Smooth muscle cell of the brain vasculature (primary cell): ENCODE measurements at regions not wholly inside any gene's neighbourhood (a gene's known extent, or its start where the extent isn't known, plus 50 kb on each side); places are given as distances from the start of the nearest gene placed in this dataset.

Experiments
- DNase-seq: peaks from one replicate; pipeline ENCODE4 v3.0.0-alpha.2; 2012; ENCODE audit warnings: low read depth, low spot score

DNA sequence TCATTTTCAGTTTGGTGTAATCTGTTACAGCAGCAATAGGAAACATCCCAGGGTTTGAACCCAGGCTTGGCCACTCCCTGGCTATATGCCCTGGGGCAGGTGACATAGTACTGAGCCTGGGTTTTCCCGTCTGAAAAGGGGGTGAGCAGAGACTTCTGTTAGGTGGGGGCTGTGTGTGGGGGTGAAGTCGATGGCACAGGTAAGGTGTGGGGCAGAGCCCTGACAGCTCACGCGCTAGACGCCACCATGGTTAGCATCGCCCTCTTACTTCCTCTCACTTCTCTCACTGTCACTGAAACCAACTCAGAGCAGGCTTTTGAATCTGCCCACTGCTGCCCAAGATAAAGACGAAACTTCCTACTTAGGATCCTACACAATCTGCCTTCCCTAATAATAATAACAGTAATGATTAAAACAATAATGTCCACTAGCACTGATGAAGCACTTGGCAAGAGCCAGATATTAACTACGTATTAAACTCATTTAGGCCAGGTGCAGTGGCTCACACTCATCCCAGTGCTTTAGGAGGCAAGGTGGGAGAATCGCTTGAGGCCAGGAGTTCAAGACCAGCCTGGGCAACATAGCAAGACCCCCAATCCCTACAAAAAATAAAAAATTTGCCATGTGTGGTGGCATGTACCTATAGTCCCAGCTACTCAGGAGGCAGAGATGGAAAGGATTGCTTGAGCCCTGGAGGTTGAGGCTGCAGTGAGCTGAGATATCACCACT, 117.9 kb upstream of the PTPN1 start:
- no peak for DNase-seq

DNA sequence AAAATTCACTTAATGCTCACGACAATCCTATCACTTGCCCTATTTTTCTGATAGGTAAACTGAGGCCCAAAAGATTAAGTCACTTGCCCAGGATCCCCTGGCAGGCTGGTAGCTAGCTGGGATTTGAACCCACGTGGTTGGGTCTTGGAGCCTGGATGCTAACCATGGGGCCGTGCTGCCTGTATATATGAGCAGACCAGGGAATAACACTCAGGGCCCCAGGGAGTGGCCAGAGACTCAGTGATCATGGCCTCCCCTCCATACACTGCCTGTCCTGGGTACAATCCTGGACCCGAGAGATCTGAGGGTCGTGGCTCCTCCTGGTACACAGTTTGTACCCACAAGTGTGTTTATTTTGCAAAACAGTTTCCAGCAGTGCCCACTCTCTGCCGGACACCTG, 116.9 kb upstream of the PTPN1 start:
- no peak for DNase-seq

DNA sequence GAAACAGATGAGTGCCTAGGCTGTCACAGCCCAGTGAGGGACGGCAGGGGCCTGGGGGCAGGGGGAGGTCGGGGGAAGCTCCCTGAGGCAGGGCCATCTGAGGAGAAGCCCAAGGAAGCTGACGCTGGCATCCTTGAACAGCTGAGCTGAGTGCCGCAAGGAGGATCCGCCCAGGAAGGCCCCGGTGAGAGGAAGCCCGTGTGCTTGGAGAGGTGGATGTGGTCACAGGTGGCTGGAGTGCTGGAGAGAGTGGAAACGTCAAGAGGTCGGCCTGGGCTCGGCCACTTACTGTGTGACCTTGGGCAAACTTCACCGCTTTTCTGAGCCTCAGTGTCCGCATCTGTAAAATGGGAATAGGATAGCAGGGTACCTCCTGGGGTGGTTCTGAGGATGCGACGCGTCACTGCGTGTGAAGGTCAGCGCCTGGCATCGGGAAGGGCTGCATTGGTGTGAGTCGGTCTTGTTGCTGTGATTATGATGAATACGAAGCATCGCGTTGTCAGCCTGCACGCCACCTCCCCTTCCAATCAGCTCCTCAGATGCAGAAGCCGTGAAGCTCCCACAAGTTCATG, 116.1 kb upstream of the PTPN1 start:
- DNase-seq: no peak

DNA sequence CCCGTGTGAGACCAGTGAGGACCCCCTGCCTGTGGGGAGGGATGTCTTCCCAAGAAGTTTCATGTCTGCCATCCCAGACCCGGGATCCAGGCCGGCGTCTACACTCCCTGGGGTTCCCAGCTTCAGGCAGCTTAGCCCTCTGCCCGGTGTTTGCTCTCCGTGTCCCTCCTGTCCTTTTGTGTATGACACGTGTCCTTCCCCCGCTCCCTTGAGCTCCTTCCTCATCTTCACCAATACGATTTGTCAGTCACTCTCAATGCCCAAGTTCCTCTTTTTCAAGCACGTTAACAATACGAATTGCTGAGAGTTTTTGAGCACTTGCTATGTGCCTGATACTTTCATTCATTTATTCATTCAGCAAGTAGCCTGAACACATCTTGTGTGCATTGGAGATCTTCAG, 115.6 kb upstream of the PTPN1 start:
- no peak for DNase-seq

DNA sequence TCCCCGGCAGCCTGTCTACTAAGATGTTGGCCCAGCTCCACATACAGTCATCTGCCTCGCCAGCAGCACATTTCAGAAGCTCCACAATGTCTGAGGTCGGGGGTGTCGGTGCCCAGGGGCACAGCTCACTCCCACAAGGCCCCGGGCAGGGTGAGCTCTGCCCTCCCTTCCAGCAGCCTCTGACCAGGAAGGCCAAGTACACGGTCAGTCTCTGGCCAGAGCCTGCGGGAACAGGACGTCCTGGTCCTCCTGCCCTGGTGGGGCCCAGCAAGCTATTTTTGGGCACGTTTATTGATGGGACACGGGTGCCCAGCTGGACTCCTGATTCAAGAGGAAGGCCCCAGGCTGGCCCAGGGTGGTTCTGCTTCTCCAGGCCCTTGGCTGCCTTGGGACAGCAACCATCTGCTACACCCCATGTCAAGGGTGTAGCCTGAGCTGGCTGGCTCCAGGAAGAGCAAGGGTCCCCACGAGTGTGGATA, 114.9 kb upstream of the PTPN1 start:
- DNase-seq: no peak

DNA sequence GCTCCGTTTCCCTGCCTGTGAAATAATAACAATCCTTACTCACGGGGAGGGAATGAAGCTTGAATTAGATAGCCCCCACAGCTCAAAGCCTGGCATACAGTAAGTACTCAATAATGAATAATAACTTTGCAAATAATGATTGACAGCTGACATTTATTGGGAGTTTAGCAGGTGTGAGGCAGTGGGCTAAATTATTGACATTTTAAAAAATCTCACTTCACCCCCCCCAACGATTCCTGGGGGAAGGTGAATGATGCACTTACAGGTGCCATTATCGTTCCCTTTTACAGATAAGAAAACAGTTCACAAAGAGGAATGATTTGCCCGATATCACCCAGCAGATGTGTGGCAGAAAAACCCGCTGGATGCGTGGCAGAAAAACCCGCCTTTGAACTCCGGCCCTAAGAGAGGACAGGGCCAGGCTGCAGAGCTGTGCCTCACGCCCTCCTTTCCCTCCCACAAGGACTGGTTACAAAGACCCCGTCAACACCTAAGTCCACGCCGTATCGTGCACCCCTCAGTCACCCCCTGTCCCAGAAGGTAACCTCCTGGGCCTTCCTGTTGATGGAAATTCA, 114.2 kb upstream of the PTPN1 start:
- no peak for DNase-seq

DNA sequence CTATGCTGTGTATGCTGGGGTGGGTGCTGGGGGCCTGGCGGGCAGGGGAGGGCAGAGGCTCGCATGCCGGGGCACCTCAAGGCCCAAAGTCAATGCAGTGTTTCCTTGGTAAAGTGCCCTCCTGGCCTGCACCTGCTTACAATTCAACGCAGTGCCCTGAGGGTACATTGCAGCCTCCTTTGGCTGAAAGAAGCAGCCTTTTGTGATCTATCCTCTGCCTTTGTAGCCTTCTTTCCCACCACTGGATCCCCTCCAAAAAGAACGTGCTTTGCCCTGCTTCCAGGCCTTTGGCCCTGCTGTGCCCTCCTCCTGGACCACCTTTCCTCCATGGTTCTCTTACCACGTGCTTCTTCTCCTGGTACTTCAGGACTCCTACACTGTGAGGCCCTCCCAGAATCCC, 113.6 kb upstream of the PTPN1 start:
- DNase-seq: no peak

DNA sequence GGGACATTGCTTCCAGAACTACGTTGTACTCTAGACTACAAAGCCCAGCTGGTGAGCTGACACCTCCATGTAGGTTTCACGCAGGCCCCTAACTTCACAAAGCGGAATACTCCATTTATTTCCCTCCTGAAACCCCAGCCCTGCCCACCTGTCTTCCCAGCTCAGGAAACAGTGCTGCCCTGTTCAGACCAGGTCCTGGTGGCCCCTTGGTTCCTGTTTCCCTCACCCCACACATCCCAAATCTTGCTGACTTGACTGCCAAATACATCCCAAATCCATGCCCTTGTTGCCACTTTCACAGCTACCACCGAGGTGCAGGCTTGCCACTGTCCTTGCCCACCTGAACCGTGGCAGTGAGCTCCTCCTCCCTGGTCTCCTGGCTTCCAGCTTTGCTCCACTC, 113.1 kb upstream of the PTPN1 start:
- DNase-seq: no peak

DNA sequence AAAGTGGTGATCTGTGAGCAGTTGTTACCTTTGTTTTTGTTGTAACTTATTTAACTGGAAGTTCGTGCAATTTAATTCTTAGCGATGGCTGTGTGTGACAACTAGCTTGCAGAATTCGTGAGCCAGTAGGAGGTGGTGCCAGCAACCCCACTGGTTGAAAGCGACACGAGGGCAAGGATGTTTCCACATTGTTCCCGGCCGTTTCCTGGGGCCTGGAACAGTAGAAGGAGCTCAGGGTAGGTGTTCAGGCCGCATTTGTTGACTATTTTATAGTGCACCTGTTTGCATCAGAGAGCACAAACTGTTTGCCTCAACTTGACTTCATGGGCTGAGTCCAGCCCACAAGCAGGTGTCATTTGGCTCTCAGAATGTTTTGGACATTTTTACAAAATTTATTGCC, 112.1 kb upstream of the PTPN1 start:
- DNase-seq: no peak

DNA sequence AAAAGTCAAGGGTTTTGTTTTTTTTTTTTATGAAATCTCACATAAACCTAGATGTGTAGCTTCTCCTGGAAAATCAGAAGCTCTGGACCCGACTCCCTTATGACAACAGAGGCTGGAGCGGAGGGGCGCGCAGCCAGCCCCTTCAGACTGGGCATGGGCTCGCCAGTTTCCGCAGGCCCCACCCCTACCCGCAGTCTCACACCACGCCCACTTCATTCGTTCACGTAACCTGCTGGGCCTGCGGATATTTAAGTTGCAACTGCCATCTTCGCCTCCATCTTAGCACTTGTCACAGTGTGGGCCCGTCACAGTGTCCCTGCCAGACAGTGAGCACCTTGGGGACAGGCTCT, 111.7 kb upstream of the PTPN1 start:
- DNase-seq: no peak

DNA sequence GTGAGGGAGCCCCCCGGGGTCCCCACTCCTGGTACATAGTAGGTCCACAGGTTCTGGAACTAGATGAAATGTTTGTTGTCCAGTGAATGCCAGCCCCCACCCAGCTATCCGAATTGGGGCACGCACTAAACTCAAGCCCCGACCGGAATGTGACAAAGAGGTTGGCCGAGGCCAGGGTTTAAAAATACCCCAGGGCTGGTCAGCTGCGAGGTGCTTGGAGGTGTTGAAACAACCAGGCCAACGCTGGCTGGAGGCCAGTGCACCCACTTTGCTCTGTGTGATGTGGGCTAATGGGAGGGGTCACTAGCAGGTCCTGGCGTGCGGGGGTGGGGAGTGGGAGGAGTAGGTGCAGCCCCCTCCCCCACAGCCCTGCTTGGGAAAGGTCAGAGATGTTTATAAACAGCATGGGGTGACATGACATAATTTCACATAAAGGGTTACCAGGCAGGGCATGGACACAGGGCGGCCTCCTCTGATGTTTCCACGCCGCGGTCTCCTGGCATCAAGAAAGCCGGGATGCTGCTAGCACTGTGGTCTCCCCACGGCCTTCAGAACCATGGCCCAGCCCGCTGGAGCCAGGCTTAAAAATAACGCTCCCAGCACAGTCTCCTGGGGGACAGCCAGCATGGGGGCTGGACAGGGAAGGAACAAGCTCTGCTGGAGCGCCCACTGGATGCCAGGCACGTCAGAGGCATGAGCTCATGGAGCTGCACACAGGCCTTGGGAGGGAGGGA, 111.2 kb upstream of the PTPN1 start:
- no peak for DNase-seq

DNA sequence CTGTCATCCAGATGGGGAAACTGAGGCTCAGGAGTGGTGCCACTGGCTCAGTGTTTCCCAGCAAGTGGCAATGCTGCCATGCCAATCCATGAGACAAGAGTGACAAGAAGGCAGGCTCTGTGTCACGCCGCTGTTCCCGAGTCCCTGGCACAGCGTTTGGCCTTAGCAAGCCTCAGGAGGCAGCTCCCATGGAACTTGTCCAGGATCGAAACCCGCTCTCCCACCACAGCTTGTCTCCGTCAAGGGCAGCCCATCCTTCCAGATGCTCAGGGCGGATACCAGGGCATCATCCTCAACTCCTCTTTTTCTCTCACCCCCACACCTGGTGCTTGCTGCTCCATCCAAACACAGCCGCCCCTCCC, 110.6 kb upstream of the PTPN1 start:
- DNase-seq: no peak

DNA sequence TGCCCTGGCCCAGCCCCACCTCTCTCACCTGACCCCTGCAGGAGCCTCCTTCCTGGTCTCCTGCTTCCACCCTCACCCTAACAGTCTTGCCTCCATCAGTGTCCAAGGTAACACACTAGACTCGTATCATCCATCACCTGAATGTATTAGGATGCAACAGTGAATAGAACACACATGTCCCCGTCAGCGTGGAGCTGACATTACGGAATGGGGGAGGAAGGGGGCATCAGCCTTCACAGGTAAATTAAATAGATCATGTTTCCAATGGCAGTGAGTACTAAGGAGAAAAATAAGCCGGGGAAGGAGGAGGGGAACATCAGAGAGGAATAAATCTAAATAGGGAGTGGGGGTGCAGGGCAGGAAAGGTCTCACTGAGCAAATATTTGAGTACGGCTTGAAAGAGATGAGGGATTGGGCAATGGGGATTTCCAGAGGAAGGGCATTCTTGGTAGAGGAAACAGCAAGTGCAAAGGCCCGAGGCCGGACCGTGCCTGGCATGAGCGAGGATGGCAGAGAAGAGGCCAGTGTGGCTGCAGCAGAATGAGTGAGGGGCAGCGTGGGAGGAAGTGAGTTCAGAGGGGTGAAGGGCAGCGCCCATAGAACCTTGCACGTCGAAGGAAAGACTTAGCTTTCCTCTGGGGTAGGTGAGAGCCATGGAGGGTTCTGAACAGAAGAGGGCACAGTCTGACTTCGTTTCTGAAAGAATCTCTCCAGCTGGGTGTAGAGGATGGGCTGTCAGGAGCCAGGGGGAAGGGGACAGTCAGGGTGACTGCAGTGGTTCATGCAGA, 110.1 kb upstream of the PTPN1 start:
- DNase-seq: no peak

DNA sequence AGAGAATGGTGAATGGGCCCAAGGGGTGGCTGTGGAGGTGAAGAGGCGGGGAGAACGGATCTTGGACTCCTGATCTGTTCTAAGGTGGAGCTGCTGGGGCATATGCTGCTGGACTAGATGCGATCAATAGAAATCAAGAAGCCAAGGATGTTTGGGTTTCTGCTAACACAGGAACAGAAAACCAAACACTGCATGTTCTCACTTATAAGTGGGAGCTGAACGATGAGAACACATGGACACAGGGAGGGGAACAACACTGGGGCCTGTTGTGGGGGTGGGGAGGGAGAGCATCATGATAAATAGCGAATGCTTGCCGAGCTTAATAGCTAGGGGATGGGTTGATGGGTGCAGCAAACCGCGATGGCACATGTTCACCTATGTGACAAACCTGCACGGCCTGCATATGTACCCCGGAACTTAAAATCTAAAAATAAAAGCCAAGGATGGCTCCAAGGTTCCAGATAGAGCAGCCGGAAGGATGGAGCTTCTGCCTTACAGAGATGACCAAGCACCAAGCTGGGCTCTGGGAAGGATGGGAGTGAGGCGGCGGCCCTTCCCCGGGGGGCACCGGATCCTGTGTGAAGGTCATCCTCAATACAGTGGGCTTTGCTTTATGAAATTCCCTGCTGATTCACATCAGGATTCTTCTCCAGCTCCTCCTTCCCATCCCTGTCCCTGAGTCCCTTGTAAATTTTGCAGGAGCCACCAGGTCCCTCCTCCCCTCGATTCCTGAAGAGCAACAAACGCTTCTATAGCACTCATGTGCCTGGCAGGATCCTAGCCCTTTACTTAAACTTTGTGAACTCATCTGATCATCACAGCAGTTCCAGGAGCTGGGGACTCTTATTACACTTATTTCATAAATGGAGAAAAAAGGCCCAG, 109.2 kb upstream of the PTPN1 start:
- no peak for DNase-seq

DNA sequence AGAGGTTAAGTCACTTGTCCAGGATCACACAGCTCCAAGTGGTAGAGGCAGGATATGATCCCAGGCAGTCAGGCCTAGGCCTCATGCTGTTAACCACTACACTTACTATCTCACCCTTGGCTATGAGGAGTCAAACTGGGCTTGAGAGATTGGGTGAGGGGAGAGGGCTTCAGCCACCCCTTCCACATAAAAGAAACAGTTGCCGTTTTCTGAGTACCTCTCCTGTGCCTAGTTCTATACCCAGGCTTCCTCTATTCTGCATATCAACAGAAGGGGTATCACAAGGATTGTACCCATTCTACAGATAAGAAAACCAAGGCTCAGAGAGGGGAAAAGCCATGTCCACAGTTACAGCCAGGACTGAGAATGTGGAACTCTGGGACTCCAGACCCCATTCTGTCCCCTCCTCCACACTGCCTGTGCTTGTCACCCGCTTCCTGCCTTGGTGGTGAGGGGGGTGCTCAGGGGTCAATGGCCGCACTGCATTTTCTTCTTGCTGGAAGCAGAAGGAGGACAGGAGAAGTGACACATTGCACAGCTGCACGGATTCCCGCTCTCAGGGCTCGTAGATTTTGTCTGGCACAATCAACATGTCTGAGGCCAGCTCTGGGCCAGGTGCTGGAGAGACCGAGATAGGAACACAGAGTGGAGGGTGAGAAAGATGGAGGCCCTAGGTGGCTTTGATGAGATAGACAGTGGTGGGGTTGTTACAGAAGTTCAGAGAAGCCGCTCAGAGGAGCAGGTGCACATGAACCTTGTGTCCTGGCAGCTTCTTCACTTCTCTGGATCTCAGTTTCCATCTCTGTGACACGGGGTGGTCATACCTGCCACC, 108.4 kb upstream of the PTPN1 start:
- DNase-seq: no peak

DNA sequence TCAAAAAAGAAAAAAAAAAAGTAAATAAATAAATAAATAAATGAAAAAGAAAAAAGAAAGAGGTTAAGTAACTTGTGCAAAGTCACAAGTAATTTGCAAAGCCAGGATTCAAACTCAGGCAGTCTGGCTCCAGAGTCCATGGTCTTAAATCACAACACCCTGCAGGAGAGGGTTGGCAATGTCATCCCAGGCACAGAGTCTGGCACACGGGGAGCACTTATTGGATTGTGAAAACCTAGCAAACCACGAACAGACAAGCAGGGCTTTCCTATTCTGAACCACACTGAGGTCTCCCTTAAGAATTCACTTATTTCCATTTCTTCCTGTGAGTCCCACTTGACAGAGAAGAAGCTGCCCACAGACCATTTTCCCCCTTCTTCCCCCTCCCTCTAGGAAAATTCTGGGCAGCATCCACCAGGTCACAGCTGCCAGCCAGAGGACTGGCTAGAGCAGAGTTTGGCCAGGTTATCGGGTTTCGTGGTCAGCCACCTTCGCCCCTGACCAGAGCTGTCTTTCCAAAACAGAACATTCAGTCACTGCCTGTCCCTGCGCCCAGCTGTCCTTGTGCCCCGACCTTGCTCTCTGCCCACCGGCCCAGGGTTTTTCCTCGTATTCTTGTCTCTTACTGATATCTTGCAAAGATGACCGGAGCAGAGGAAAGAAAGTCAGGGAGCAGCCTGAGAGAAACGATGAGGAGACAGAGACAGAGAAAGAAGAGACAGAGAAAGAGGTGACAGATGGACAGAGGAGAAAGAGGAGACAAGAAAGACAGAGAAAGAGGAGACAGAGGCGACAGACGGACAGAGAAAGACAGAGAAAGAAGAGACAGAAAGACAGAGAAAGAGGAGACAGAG, 106.4 kb upstream of the PTPN1 start:
- DNase-seq: no peak

DNA sequence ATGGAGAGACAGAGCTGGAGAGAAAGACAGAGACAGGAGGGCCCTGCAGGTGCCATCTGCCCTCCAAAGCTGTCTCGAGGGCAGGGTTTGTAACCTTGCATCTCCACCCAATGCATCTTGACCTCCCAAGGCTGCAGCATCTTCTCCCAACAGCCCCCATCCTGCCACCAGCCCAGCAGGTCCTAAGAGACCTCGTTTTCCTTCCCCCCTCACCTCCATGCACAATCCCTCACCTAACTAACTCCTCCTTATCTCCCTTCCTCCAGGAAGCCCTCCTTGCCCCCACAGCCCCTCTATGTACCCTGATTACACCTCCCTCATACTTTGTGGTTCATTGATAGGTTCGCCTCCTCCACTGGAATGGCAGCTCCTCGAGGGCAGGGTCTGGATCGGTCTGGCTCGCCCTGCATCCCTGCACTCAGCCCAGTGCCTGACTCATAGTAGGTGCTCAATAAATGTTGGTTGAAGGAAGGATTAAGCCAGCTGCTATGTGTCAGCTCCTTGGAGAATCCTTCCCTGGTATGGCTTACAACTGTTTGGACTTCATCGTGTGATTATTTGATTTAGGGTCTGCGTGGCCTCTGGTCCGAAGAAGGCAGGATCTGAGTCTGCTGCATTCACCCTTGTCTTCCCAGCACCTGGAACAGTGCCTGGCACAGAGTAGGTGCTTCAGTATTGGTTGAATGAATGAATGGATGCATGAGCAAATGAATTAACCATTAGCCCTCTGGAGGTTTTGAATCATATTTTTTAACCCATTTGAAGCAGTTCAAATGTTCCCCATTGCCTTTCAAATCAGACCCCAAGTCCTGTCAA, 105.6 kb upstream of the PTPN1 start:
- DNase-seq: no peak

DNA sequence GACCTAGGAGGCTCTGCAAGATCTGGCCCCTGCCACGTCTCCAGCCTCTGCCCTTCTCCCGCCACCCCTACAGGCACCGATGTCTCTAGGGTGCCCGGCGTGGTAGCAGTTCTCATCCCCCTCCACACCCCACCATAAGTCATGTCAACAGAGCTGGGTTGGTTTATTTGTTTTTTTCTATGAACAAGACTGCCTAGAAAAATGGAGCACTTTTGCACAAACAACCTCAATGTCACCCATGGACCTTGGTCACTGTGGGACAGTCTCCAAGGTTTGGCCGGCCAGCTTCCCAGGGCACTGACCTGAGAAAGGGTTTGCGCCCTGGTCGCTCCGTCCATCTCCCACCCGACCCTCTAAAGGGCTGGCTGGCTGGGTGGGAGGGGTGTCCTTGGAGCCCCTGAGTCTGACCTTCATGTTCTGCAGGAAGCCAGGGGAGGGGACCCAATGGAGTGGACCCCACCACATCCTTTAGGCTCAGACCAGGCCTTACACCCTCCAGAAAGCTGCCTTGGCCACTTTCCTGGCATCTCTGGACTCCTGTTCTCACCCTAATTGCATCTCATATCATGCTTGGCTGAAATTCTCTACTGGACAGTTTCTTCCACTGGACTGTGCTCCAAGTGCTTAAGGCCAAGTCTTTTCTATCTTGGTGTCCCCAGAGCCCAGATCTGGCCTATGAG, 104.8 kb upstream of the PTPN1 start:
- DNase-seq: no peak
